GM19025 (cell line): ENCODE measurements at regions not wholly inside any gene's neighbourhood (a gene's known extent, or its start where the extent isn't known, plus 50 kb on each side); places are given as distances from the start of the nearest gene placed in this dataset.
A peak's percentile ranks its signal among the peaks of the same experiment; 100 is the strongest.
"Not testable (repeated sequence)": the region's sequence is repeated elsewhere in the genome, so short reads cannot be mapped to it uniquely, and the experiment has no call there.

ENCODE experiments used
- ATAC-seq: cut with Tn5 transposase; IDR thresholded peaks from one replicate; pipeline ENCODE4 v1.9.1; 2021; ENCODE audit warnings: mild to moderate bottlenecking, low read depth, moderate library complexity; ENCODE audit not compliant: unreplicated experiment

DNA sequence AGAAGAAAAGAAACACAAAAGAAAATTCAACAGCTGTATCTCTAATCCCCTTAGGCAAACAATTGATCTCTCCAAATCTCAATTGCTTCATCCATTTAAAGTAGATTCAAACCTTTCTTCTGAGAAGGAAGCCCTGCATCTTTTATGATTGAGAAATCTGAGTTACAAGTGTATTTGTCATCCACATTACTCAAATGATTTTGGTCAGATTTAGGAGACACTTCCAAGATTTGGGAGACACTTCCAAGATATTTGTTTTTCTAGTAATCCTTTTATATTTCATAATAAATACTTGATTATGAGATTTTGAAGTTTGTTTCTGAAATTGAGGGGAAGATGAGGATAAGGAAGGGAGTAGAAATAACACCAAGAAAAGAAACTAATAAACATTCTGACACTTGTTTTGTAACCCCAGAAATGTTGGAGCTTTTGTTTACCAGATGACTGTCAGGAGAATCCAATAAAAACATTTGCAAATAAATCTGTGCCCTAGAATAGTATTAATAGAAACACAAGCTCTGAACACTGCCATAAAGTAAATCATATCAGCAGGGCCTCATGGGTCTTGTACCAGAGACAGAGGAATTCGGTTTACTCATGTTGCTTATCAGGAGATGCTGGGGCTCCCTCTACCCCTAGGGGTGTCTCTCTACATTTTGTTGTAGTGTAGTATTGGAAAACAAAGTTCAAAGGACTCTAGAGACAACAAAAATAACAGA, 314.3 kb upstream of the NT5E start:
- ATAC-seq = no peak

DNA sequence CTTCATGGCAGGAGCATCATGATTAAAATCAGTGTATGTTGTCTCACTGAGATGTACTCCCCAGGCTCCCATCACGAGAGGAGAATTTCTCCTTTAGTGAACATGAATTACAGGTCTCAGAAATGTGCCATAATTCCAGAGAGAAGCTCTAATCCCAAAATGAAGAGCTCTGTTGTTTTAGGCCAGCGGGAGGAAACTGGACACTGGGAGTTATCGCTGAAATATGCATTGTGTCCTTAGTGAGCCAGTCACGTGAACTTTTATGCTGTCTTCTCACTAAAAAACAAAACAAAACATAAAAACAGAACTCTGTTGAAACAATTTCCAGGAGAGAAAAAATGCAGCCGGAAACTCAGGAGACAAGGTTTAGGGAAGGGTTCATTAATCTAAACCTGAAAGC, 315.7 kb upstream of the NT5E start:
- ATAC-seq = no peak

DNA sequence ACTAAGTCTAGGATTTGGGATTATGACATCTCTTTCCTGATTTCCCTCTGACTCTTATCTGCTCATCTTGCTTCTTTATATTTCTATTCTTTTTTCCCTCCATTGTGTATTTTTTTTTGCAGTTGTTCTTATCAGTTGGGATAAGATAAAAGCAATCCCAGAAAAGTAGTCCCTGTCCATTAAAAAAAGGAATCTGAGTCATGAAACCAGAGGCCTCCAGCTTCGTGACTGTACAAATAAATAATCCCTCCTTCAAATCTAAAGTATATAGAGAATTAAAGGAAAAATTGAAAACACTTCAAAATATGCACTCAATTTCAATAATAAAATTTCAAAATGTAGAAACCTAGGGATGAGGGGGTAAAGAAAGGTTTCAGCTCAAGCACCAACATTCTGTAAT, 317.8 kb upstream of the NT5E start:
- no peak for ATAC-seq

DNA sequence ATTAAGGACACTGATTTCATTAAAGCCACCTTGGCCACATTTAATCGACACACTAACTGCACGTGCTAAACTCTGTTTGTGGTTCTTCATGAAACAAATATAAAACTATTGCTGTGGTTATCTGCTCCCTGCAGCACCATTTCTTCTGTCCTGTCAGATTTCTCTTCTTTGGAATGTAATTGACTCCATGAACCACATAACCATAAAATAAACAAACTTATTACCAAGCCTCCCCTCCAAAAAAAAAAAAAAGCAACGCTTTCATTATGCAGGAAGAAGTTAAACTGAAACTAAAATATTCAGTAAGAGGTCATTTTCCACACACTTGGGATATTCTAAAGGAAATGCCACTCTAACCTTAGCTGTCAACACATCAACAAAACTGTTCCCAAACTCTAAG, 319.1 kb upstream of the NT5E start:
- ATAC-seq = no peak

DNA sequence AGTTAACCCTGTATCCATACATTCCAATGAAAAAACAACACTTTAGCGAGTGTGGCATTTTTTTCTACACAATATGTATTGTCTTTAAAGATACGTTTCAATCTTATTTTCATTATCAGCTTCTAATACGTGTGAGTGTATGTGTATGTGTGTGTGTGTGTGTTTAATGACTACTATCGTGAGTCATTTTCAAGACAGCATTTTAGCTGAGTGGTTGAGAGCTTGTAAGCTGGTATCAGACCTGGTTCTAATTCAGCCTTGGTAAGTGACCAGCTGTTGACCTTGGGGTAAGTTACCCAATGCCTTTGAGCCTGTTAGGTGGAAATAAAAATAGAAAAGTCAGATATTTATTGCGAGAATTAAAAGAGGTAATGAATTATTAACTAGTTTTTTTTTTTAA, 320.0 kb upstream of the NT5E start:
- no peak for ATAC-seq

DNA sequence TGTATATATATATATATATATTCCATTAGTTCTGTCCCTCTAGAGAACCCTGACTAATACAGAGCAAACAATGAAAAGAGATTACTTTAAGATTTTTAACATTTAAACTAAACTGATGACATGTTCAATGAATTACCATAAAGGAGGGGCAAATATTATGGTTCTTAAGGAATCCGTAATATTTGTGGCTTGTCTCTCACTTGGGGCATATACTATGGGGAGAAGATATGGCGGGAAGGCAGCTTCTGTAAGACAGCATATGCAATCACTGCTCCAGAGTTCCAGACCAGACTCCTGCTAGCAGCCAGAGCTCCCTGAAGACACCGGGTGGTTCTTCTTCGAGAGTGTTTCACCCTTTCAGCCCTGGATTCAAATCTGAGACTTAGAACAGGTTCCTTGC, 321.1 kb upstream of the NT5E start:
- no peak for ATAC-seq

DNA sequence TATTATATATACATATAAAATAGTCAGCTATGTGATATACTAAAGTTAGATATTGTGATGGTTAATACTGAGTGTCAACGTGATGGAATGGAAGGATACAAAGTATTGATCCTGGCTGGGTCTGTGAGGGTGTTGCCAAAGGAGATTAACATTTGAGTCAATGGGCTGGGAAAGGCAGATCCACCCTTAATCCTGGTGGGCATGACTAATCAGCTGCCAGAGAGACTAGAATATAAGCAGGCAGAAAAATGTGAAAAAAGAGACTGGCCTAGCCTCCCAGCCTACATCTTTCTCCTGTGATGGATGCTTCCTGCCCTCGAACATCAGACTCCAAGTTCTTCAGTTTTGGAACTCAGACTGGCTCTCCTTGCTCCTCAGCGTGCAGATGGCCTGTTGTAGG, 321.6 kb upstream of the NT5E start:
- not testable (repeated sequence) for ATAC-seq

DNA sequence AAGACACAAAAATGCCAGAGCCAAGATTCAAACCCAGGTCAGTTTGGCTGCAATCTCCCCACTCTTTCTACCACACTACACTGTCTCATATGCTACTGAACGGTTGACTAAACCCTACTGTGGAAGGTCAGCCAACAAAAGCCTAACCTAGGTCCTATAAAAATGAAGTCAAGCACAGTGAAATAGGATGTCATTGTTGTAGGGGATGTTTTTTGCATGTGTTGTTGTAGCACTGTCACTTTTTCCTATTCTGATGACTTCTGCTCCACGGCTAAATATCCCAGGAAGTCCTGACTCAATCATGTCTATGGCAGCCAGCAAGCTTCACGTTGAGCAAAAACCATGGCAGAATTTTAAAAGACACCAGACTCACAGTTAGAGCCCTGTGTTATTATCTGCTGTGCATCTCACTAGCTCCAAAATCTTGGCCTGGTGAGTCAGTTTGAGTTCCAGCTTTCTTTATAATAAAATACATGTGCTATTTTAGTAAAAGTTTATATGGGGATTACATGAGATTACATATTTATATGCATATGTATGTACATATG, 322.1 kb upstream of the NT5E start:
- ATAC-seq = no peak

DNA sequence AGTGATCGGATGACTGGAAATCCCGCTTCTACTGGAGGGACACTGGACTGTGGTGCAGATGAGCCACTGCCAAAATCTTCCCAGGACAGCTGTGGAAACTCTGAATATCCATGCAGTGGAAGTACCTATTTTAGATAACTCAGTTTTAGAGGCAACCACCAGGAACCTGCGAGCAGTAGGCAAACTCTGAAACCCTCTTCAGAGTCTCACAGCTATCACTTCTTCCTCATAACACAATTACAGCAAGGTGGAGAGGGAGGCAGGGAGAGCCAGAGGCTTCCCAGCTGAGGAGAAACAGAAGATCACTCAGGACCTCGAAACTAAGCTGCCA, 322.8 kb upstream of the NT5E start:
- ATAC-seq = no peak

DNA sequence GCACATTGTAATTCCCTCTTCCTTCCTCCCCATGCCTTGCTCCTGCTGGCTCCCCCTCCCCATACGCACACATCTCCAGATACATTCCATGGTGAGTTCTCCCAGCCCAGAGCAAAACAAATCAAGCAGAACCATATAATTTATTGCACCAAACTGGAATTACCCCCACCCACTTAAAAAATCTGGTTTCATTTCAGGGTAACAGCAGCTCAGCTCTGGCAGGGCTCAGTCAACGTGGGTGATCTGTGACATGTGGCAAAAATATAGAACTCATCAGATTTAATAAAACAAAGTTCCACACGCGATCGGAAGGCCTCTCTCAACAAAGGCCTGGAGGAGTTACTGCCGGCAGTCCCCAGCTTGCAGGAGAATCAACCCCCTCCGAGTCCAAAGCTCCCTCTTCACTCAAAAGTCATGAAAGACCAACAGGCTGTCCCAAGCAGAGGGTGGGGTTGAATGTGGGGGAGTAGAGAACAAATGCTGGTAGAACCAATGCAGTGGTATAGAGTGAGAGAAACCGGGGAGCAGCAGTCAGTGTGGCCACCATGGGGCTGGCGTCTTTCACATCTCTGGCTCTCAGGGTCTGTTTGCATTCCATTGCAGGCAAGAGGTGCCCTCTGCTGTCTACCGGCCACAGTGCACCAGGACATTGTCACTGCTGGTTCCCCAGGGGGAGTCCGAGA, 323.3 kb upstream of the NT5E start:
- peak; percentile 75 for ATAC-seq

DNA sequence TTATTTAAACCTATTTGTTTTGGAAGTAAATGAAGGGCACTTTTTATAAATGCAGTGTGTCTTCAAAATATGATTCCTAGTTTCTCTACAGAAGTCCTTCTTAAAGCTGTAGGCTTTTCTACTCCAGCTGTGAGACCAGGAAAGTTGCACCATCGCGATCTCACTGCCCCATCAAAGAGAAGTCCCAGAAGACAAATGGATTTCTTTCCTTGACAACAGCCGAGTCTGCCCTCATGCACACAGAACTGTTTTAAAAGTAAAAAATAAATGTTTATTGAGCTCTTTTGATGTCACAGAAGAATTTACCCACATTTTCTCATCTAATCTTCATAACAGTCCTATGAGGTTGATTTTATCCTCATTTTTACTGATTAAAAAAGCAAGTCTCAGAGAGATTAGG, 324.4 kb upstream of the NT5E start:
- ATAC-seq = no peak

DNA sequence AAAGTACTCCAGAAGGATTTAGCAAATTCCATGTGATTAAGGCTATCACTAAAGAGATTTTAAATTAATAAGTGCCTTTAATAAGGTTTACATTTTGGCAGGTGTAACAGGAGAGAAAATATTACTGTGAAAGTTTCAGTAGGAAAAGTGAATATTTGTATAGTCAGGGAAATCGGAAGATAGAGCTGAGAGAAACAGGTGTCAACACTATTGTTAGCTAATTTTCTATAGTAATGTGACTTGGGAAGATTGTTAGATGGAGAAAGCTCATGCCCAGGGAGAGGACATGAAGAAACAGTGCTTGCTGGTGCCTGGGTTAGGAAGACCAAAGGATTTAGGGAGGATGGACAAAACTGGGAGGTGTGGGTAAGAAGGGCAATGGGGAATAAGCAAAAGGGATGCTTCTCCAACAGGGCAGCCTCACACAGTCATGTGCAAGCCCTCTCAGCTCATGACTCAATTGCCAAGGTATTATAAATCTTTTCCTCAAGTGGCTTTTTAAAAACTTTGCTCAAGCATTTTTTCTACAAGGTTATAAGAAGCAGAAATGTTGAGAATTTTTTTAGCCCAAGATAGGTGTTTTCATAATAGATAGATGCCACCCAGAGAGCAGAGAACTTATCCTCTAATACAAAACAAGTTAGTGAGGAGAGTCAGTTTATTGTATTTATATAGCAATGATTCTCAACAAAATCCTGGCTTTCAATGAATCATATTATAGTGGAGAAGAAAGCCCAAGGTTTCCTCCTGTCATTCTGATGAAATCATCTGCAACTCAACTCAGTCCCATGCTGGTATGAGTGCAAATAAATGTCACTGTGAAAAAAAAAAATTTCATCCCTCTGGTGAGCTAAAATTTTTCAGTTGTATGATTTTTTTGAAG, 325.2 kb upstream of the NT5E start:
- no peak for ATAC-seq

DNA sequence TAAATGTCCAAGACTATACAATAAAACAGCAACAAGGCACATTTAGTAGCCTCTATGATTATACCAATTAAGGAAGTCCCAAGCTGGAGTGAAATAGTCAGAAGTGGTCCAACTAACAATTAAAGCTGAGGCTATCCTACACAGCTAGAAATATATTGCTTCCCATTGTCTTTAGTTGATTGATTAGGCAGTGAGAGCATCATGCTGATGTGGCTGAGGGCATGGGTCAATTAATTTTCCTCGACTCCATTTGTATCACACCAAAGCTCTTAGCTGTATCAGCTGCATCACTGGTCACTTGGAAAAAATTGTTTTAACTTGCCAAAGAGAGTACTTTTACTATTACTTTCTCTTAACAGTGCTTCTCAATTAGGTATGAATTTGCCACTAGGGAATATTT, 328.7 kb upstream of the NT5E start:
- ATAC-seq = no peak

DNA sequence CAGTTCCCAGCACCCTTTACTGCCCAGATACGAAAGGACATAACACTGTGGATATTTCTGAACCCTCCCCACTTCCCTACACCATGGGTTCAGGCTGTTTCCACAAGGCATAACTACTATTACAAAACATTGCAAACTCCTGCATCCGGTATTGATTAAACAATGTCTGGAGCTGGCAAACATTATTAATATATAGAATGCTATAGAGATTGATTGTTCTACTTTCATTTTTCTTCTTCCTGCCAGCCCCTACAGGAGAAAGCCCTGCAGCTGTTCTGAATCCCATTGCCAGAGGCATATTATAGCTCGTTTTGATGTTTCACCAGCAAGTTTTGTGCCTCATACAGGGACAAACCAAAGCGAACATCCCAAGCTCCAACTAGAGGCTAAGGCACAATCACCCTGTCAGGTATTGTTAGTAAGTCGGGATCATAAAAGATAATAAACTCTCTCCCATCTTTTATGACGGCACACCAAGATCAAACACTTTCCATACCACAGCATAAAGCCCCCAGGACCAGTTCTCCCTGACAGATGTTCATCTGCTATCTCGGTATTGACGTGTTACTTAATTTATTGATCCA, 331.1 kb upstream of the NT5E start:
- no peak for ATAC-seq

DNA sequence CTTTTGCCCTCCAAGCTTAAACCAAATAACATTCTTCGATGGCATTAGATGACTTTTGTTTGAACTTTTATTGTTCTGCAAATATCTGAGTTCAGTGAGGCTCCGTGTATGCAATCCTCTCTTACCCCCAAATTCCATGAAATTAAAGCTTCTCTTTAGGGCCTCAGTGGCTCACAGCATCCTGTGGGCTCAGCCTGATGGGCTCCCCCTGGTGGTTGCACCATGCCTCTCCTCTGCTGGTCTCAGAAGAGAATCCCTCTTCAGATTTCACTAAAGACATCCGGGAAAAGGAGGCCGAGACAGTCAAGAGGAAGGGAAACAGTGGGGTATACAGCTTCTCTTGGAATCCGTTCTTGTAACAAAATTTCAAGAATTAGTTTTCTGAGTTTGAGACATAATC, 331.6 kb upstream of the NT5E start:
- ATAC-seq = no peak

DNA sequence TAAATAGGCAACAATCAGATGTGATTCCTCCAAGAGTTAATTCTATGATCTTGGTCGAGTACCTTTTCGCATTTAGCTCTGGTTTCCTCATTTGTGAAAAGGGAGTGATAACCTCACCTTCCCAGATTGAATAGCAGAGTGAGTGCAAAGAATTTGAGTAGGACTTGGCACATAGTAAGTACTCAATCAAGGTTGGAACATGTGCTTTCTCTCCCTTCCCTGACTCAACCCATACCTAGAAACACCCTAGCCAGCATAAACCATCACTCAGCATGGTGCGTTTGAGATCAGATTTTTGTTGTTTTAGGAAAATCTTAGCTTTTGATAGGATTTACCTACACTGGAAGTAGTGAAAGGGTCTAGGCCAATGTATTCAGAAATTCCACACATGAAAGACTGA, 333.4 kb upstream of the NT5E start:
- ATAC-seq = no peak

DNA sequence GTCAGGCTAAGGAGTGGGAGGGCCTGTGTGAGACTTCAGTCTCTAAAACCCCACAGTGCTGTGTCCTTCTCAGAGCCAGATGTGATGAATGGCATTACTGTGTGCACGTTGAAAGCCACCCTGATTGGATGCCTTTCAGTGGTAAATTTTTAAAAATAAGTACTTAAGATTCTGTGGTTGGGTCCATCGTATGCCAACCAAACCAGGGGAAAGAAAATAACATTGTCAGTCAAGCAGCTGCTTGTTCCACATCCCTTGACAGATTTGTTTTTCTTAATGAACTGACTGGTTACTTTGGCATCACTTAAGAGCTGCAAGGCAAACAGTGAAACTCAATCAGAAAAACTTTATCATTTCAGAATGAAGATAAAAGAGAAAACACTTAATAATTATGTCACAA, 334.0 kb upstream of the NT5E start:
- ATAC-seq = no peak

DNA sequence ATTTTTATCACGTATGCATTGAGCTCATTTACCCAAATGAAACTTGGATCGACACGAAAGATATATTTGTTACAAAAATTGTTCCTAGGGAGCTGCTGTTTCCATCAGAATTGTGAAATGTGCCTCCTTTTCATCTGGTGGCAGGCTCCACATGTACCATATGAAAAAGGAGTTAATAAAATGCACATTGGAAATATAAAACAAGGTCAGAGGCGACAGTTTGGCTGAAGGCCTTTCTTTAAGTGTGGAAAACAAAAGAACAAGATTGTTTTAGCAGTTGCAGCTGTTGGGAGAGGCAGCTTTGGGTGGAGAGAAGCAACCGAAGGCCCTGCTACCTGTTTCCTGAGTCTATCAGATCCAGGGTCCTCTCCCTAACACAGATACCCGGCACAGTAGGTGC, 334.5 kb upstream of the NT5E start:
- ATAC-seq = no peak

DNA sequence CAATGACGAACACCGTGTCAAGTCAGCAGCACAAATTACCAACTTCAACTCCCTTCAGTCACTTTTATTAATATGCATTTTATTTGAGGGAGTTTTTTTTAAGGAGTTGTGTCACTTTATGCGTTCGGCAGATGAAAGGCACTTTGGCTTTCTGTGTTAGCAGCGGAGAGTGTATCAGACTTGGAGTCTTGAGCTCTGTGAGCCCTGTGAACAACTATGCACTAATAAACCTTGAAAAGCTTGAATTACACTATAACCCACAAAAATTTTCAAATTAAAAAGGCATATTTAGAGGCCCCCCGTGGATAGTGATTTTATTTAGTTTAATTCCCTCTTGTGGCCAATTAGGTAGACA, 335.3 kb upstream of the NT5E start:
- no peak for ATAC-seq

DNA sequence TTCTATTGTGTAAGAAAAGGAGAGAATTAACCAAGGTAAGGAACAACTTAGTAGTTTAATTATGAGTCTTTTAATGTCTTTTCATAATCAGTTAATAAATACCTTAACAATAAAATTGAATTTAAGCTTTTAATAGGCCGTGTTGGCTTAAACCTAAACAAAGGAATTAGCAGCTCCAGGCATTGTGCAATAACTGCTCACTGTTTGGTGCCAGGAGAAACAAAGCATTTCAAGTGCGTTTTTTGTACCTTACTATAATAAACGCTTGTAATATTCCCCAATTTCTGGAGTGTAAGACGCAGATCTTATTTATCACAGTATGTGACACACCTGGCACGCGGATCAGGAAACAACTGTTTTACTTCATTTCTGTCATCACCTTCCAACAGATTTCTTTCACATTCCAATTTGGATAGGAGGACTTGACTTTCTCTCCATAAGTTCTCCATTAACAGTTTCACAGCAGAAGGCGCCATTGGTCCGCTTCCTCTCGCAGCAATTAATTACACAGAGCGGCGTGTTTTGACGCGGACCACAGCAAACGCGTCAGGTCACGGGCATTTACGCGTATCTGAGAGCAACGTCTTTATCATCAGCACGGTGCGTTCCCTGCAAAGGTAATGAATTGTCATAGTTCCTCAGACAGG, 335.8 kb upstream of the NT5E start:
- ATAC-seq = no peak

DNA sequence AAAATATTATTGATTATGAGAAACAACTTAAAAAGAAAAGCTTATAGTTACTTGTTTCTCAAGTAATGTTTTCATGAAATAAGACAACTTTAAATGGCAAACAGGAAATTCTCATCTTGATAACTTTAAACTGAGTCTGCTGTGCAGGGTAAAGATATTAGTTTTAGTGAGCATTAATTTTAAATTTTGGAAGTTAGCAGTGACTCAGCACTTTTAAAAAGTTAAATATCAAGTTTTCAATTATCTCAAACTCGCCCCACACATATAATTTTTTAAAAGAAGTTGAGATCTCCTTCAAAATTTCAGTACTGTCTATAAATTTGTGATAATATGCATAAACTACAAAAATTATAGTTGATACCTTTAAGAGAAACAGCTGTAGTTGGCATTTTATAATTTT, 337.3 kb upstream of the NT5E start:
- no peak for ATAC-seq
